H1 (cell line): ENCODE measurements at regions not wholly inside any gene's neighbourhood (a gene's known extent, or its start where the extent isn't known, plus 50 kb on each side); places are given as distances from the start of the nearest gene placed in this dataset.

ENCODE experiments used
- CTCF ChIA-PET: fragments of 300-600 bp; sonication (Branson Sonifier 250); formaldehyde crosslinking; loops from one replicate; lab custom pipeline; 2021; ENCODE audit not compliant: partially characterized antibody; lab: Charles Lee
- POLR2A ChIA-PET: fragments of 300-600 bp; sonication (Branson Sonifier 250); formaldehyde crosslinking; loops from one replicate; lab custom pipeline; 2021; ENCODE audit warnings: inconsistent platforms; ENCODE audit not compliant: partially characterized antibody; lab: Charles Lee
- DNase-seq, 2 experiments: peaks; one replicate each; pipeline versions ENCODE4 v3.0.0 to v3.0.0-alpha.2; 2010 to 2022; ENCODE audit warnings: low spot score in 2 of 2, low read depth in 1 of 2, mixed read lengths in 1 of 2
- FAIRE-seq: peaks from 2 replicates; lab custom pipeline; 2011; peaks lifted over from hg19 to GRCh38; lab: Jason Lieb, UNC
- H2AFZ ChIP-seq: 2 replicates; pipeline ENCODE4 v1.8.1; 2012; ENCODE audit warnings: low read length, inconsistent platforms
- H2AK5ac ChIP-seq: 2 replicates; pipeline ENCODE4 v1.6.1; 2013; ENCODE audit warnings: low read depth, low read length
- H2BK120ac ChIP-seq: replicated peaks from 2 replicates; pipeline ENCODE3; 2013; ENCODE audit warnings: low read depth, low read length, inconsistent platforms
- H2BK12ac ChIP-seq: 2 replicates; pipeline ENCODE4 v1.6.1; 2013; ENCODE audit warnings: low read depth, low read length
- H2BK15ac ChIP-seq: 2 replicates; pipeline ENCODE4 v1.6.1; 2013; ENCODE audit warnings: low read length
- H2BK20ac ChIP-seq: 2 replicates; pipeline ENCODE4 v1.6.1; 2013; ENCODE audit warnings: low read length
- H2BK5ac ChIP-seq: 2 replicates; pipeline ENCODE4 v1.6.1; 2013; ENCODE audit warnings: low read depth, low read length
- H3K14ac ChIP-seq: 2 replicates; pipeline ENCODE4 v1.6.1; 2013; ENCODE audit warnings: inconsistent platforms; ENCODE audit not compliant: insufficient read length
- H3K18ac ChIP-seq: 2 replicates; pipeline ENCODE4 v1.6.1; 2013; ENCODE audit warnings: low read length; ENCODE audit errors: extremely low read depth
- H3K23ac ChIP-seq: 2 replicates; pipeline ENCODE4 v1.6.1; 2013; ENCODE audit warnings: inconsistent platforms; ENCODE audit not compliant: insufficient read length
- H3K23me2 ChIP-seq: 2 replicates; pipeline ENCODE4 v1.6.1; 2013; ENCODE audit warnings: low read depth, low read length
- H3K27ac ChIP-seq: 2 replicates; pipeline ENCODE4 v1.6.1; 2011; ENCODE audit warnings: low read depth, low read length, inconsistent platforms
- H3K27me3 ChIP-seq, 4 experiments: replicated peaks in 1 of 4; 1 replicate in 1 of 4; 2 replicates in 3 of 4; pipeline versions ENCODE4 v1.6.1 to v1.8.1; 2011 to 2013; ENCODE audit warnings: low read length in 3 of 4, mild to moderate bottlenecking in 3 of 4, inconsistent platforms in 2 of 4, mixed read lengths in 2 of 4, moderate library complexity in 1 of 4; ENCODE audit not compliant: control insufficient read depth in 3 of 4, insufficient read depth in 3 of 4; ENCODE audit errors: extremely low read depth in 1 of 4
- H3K36me3 ChIP-seq, 4 experiments: 2 replicates each; pipeline versions ENCODE4 v1.6.1 to v1.8.1; 2011 to 2013; ENCODE audit warnings: mild to moderate bottlenecking in 4 of 4, low read length in 3 of 4, moderate library complexity in 2 of 4, control low read depth in 1 of 4, inconsistent platforms in 1 of 4; ENCODE audit not compliant: insufficient read depth in 4 of 4, control insufficient read depth in 2 of 4
- H3K4ac ChIP-seq: replicated peaks from 2 replicates; pipeline ENCODE3; 2013; ENCODE audit warnings: low read length, low read depth, mixed read lengths, inconsistent platforms; ENCODE audit not compliant: insufficient read length
- H3K4me1 ChIP-seq, 4 experiments: replicated peaks in 1 of 4; 1 replicate in 1 of 4; 2 replicates in 3 of 4; pipeline versions ENCODE4 v1.6.1 to v1.8.1; 2011 to 2013; ENCODE audit warnings: low read length in 3 of 4, inconsistent platforms in 2 of 4, mixed read lengths in 1 of 4; ENCODE audit not compliant: insufficient read depth in 4 of 4, control insufficient read depth in 3 of 4
- H3K4me2 ChIP-seq, 2 experiments: 2 replicates each; pipeline versions ENCODE4 v1.6.1 to v1.8.1; 2011 to 2013; ENCODE audit warnings: low read depth in 2 of 2, low read length in 2 of 2, control low read depth in 1 of 2, inconsistent platforms in 1 of 2, mild to moderate bottlenecking in 1 of 2; ENCODE audit not compliant: insufficient read depth in 1 of 2
- H3K4me3 ChIP-seq, 4 experiments: fragments of 200-600, 300-600 bp in 1 of 4; sonication (generic), shearing (Covaris generic), sonication (Bioruptor Twin) in 1 of 4; 2 replicates each; pipeline versions ENCODE4 v1.5.1 to v1.8.1; 2011 to 2016; ENCODE audit warnings: low read length in 4 of 4, low read depth in 3 of 4, control low read depth in 2 of 4, inconsistent platforms in 2 of 4, mild to moderate bottlenecking in 2 of 4, mixed read lengths in 1 of 4, moderate library complexity in 1 of 4; ENCODE audit not compliant: insufficient read depth in 2 of 4; ENCODE audit errors: extremely low read depth in 1 of 4
- H3K56ac ChIP-seq: replicated peaks from 2 replicates; pipeline ENCODE3; 2013; ENCODE audit warnings: low read depth, mild to moderate bottlenecking, mixed read lengths, low read length, inconsistent platforms; ENCODE audit not compliant: insufficient read length
- H3K79me1 ChIP-seq: 2 replicates; pipeline ENCODE4 v1.6.1; 2013; ENCODE audit warnings: low read depth, low read length, control low read depth
- H3K79me2 ChIP-seq, 2 experiments: 2 replicates each; pipeline versions ENCODE4 v1.6.1 to v1.8.1; 2012 to 2013; ENCODE audit warnings: low read length in 2 of 2, mild to moderate bottlenecking in 2 of 2, inconsistent platforms in 1 of 2; ENCODE audit not compliant: insufficient read depth in 2 of 2, control insufficient read depth in 1 of 2
- H3K9ac ChIP-seq, 4 experiments: replicated peaks in 1 of 4; 1 replicate in 1 of 4; 2 replicates in 3 of 4; pipeline versions ENCODE4 v1.6.1 to v1.8.1; 2011 to 2013; ENCODE audit warnings: low read depth in 3 of 4, low read length in 3 of 4, control low read depth in 2 of 4, mild to moderate bottlenecking in 2 of 4, moderate library complexity in 2 of 4, inconsistent platforms in 1 of 4; ENCODE audit errors: extremely low read depth in 1 of 4
- H3K9me3 ChIP-seq, 2 experiments: 2 replicates each; pipeline versions ENCODE4 v1.6.1 to v1.8.1; 2012 to 2013; ENCODE audit warnings: mild to moderate bottlenecking in 2 of 2, moderate library complexity in 2 of 2, control low read depth in 1 of 2, inconsistent platforms in 1 of 2, low read depth in 1 of 2, low read length in 1 of 2, mixed read lengths in 1 of 2; ENCODE audit not compliant: insufficient read depth in 2 of 2
- H4K20me1 ChIP-seq, 2 experiments: replicated peaks in 1 of 2; 2 replicates each; pipeline versions ENCODE3 to v1.8.1; 2011 to 2013; ENCODE audit warnings: inconsistent platforms in 2 of 2, low read length in 2 of 2, mild to moderate bottlenecking in 1 of 2; ENCODE audit not compliant: insufficient read depth in 2 of 2, control insufficient read depth in 1 of 2
- H4K5ac ChIP-seq: 2 replicates; pipeline ENCODE4 v1.6.1; 2013; ENCODE audit warnings: low read length, low read depth, mixed read lengths, inconsistent platforms; ENCODE audit not compliant: insufficient read length
- H4K8ac ChIP-seq: 2 replicates; pipeline ENCODE4 v1.8.0; 2013; ENCODE audit warnings: mild to moderate bottlenecking, moderate library complexity, low read length, inconsistent platforms; ENCODE audit not compliant: insufficient read depth; ENCODE audit errors: extremely low read depth
- H4K91ac ChIP-seq: replicated peaks from 2 replicates; pipeline ENCODE3; 2013; ENCODE audit warnings: low read length, mixed read lengths, inconsistent platforms; ENCODE audit not compliant: insufficient read length
- CHD2 ChIP-seq: IDR thresholded peaks from 2 replicates; pipeline ENCODE4 v1.6.1; 2012; ENCODE audit warnings: low read length, improper control_type of control experiment
- FOSL1 ChIP-seq: IDR thresholded peaks from 2 replicates; pipeline ENCODE4 v1.6.1; 2011; ENCODE audit warnings: mild to moderate bottlenecking, low read depth, low read length, moderate library complexity; ENCODE audit not compliant: insufficient read depth
- GTF2F1 ChIP-seq: IDR thresholded peaks from 2 replicates; pipeline ENCODE4 v1.6.1; 2012; ENCODE audit warnings: low read depth, low read length, improper control_type of control experiment, borderline replicate concordance
- PHF8 ChIP-seq: fragments of 200-600 bp; sonication (generic); conservative IDR thresholded peaks from 2 replicates; pipeline ENCODE4 v1.7.1; 2012; ENCODE audit warnings: low read depth, mild to moderate bottlenecking, inconsistent platforms, low read length, moderate library complexity
- ZNF274 ChIP-seq: IDR thresholded peaks from 2 replicates; pipeline ENCODE4 v1.7.0; 2012; ENCODE audit warnings: low read length, borderline replicate concordance; ENCODE audit errors: extremely low read depth
- WGBS, 2 experiments: shearing (Covaris generic) in 1 of 2; methylation state at CpG; one replicate each; pipeline versions ENCODE4 v1.1.6 to v1.1.7; 2013 to 2015; ENCODE audit warnings: low lambda C conversion rate in 2 of 2, mixed read lengths in 2 of 2, inconsistent platforms in 1 of 2, low coverage in 1 of 2, missing lambda C conversion rate in 1 of 2; ENCODE audit not compliant: insufficient replicate concordance in 2 of 2, insufficient coverage in 1 of 2, insufficient read length in 1 of 2; ENCODE audit errors: extremely low coverage in 1 of 2, missing lambda C conversion rate in 1 of 2; 5-methylcytosine and 5-hydroxymethylcytosine counted together
- TF ChIP-seq, protein P1 (sequence below), 3 experiments: IDR thresholded peaks; 1 replicate in 2 of 3; 2 replicates in 1 of 3; pipeline versions ENCODE4 v1.5.1 to v1.6.1; 2011; ENCODE audit warnings: low read length in 3 of 3, mild to moderate bottlenecking in 3 of 3, inconsistent platforms in 2 of 3, low read depth in 1 of 3, moderate library complexity in 1 of 3; ENCODE audit not compliant: insufficient read depth in 1 of 3; ENCODE audit errors: control extremely low read depth in 1 of 3
- TF ChIP-seq, protein P2 (sequence below): IDR thresholded peaks from 2 replicates; pipeline ENCODE4 v1.6.1; 2012; ENCODE audit warnings: inconsistent platforms
- TF ChIP-seq, protein P3 (sequence below): IDR thresholded peaks from 2 replicates; pipeline ENCODE4 v1.6.1; 2012; ENCODE audit warnings: low read length, inconsistent platforms
- TF ChIP-seq, protein P4 (sequence below): IDR thresholded peaks from 2 replicates; pipeline ENCODE4 v1.6.1; 2011; ENCODE audit warnings: low read depth, mild to moderate bottlenecking, low read length; ENCODE audit not compliant: insufficient read depth

DNA sequence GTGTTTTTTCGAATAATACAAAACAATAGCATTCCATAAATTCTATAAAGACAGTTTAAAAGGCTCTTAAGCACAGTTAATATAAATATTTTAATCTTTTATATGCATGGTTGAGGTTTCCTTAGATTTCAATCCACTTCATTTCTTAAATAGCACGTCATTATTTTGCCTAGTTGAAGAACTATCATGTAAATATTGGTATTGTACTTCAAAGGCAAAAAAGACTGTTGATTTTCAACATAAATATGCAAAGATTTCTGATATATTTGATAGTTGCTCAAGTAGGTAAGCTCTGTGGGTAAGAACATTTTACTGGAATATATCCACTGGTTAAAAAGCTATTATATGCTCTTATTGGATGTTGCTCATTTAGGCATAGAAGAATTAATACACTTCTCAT is 458.6 kb downstream of the NR2F1-AS1 start:
- Histone ChIP-seq H3K23me2 (no peaks in the 10 kb centered on the region), H3K4me2 (no peak overlapping the region), H2BK20ac (no peak overlapping the region), H2BK5ac (no peak overlapping the region), H2BK12ac (no peak overlapping the region), H3K27ac (no peak overlapping the region), H3K4me1 (peaks cover 0 to 6% (median 0%) of the 10 kb centered on the region in 4 experiments; a peak in 2 of 7 replicates), H4K5ac (no peak overlapping the region), H3K79me1 (no peaks in the 10 kb centered on the region), H3K4ac (no peak overlapping the region), H2AFZ (no peak overlapping the region), H3K56ac (no peak overlapping the region), H4K20me1 (no peaks in the 10 kb centered on the region), H2BK15ac (no peak overlapping the region), H3K79me2 (no peaks in the 10 kb centered on the region), H2BK120ac (no peak overlapping the region), H3K18ac (no peak overlapping the region), H4K8ac (no peak overlapping the region), H3K14ac (no peak overlapping the region), H3K27me3 (no peaks in the 10 kb centered on the region), H3K9ac (no peak overlapping the region), H4K91ac (no peak overlapping the region), H3K9me3 (no peaks in the 10 kb centered on the region), H3K4me3 (no peak overlapping the region), H3K36me3 (no peaks in the 10 kb centered on the region), H2AK5ac (no peak overlapping the region), H3K23ac (no peak overlapping the region)
- 88% methylated on average over 2 of the region's 2 CpGs; no CpG with 5 or more reads in 1 of the 2 experiments for WGBS, 2 experiments
- no peak for DNase-seq
- ChIA-PET POLR2A (no interaction called here), CTCF (no interaction called here)
- FAIRE-seq: no peak
- TF ChIP-seq CHD2 (no peak), FOSL1 (no peak), GTF2F1 (no peak), PHF8 (no peak), ZNF274 (no peak)
- TF ChIP-seq, protein P1, sequence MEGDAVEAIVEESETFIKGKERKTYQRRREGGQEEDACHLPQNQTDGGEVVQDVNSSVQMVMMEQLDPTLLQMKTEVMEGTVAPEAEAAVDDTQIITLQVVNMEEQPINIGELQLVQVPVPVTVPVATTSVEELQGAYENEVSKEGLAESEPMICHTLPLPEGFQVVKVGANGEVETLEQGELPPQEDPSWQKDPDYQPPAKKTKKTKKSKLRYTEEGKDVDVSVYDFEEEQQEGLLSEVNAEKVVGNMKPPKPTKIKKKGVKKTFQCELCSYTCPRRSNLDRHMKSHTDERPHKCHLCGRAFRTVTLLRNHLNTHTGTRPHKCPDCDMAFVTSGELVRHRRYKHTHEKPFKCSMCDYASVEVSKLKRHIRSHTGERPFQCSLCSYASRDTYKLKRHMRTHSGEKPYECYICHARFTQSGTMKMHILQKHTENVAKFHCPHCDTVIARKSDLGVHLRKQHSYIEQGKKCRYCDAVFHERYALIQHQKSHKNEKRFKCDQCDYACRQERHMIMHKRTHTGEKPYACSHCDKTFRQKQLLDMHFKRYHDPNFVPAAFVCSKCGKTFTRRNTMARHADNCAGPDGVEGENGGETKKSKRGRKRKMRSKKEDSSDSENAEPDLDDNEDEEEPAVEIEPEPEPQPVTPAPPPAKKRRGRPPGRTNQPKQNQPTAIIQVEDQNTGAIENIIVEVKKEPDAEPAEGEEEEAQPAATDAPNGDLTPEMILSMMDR (IDR thresholded peaks at IDR 0.05; ENCODE audit: control extremely low read depth in 1 of 3, insufficient read depth in 1 of 3, low read depth in 1 of 3, low read length in 3 of 3): no peak
- TF ChIP-seq, protein P2, sequence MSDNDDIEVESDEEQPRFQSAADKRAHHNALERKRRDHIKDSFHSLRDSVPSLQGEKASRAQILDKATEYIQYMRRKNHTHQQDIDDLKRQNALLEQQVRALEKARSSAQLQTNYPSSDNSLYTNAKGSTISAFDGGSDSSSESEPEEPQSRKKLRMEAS: no peak
- TF ChIP-seq, protein P3, sequence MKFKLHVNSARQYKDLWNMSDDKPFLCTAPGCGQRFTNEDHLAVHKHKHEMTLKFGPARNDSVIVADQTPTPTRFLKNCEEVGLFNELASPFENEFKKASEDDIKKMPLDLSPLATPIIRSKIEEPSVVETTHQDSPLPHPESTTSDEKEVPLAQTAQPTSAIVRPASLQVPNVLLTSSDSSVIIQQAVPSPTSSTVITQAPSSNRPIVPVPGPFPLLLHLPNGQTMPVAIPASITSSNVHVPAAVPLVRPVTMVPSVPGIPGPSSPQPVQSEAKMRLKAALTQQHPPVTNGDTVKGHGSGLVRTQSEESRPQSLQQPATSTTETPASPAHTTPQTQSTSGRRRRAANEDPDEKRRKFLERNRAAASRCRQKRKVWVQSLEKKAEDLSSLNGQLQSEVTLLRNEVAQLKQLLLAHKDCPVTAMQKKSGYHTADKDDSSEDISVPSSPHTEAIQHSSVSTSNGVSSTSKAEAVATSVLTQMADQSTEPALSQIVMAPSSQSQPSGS: no peak
- TF ChIP-seq, protein P4, sequence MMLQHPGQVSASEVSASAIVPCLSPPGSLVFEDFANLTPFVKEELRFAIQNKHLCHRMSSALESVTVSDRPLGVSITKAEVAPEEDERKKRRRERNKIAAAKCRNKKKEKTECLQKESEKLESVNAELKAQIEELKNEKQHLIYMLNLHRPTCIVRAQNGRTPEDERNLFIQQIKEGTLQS: no peak
